ENCODE measurements at regions not wholly inside any gene's neighbourhood (a gene's known extent, or its start where the extent isn't known, plus 50 kb on each side); places are given as distances from the start of the nearest gene placed in this dataset.
A peak's percentile ranks its signal among the peaks of the same experiment; 100 is the strongest.
"Not testable (repeated sequence)": the region's sequence is repeated elsewhere in the genome, so short reads cannot be mapped to it uniquely, and the experiment has no call there.

- DNase-seq (ENCODE audit: low read depth, low spot score) = peak; percentile 45
- TF ChIP-seq CTCF (conservative IDR thresholded peaks at IDR 0.05) = peak; percentile 92
- Mint-ChIP-seq H3K36me3 (ENCODE audit: low read depth) (no peaks in the 10 kb centered on the region), H3K4me3 (no peak overlapping the region), H3K27ac (ENCODE audit: unreplicated experiment) (peak overlapping the region; percentile 71), H3K9me3 (no peaks in the 10 kb centered on the region), H3K27me3 (ENCODE audit: low read depth) (no peaks in the 10 kb centered on the region), H3K4me1 (peaks cover 9% of the 10 kb centered on the region)
Measured at GRCh38 chrX:131841496-131842437, 181.3 kb upstream of the STK26 start.

GRCh38 chrX:131843987-131844386 lies 179.1 kb upstream of the STK26 start:
- Mint-ChIP-seq H3K36me3 (ENCODE audit: low read depth) (no peaks in the 10 kb centered on the region), H3K4me1 (peaks cover 9% of the 10 kb centered on the region), H3K27ac (ENCODE audit: unreplicated experiment) (no peak overlapping the region), H3K4me3 (no peak overlapping the region), H3K9me3 (no peaks in the 10 kb centered on the region), H3K27me3 (ENCODE audit: low read depth) (no peaks in the 10 kb centered on the region)
- TF ChIP-seq CTCF (conservative IDR thresholded peaks at IDR 0.05) = no peak
- no peak for DNase-seq (ENCODE audit: low read depth, low spot score)

- Mint-ChIP-seq H3K9me3 (no peaks in the 10 kb centered on the region), H3K4me1 (peaks cover 13% of the 10 kb centered on the region)
Measured at GRCh38 chrX:131845201-131845600, 177.9 kb upstream of the STK26 start.

GRCh38 chrX:131845771-131846170 lies 177.3 kb upstream of the STK26 start:
- no peak for DNase-seq (ENCODE audit: low read depth, low spot score)
- H3K4me3 Mint-ChIP-seq = no peak overlapping the region
- peaks cover 13% of the 10 kb centered on the region for H3K4me1 Mint-ChIP-seq
- H3K9me3 Mint-ChIP-seq = no peaks in the 10 kb centered on the region
- no peaks in the 10 kb centered on the region for H3K36me3 Mint-ChIP-seq (ENCODE audit: low read depth)
- H3K27ac Mint-ChIP-seq (ENCODE audit: unreplicated experiment) = no peak overlapping the region
- TF ChIP-seq CTCF (conservative IDR thresholded peaks at IDR 0.05) = no peak
- H3K27me3 Mint-ChIP-seq (ENCODE audit: low read depth) = no peaks in the 10 kb centered on the region

More at GRCh38 chrX:131845201-131845600, 177.9 kb upstream of the STK26 start:
- no peak for DNase-seq (ENCODE audit: low read depth, low spot score)
- no peaks in the 10 kb centered on the region for H3K27me3 Mint-ChIP-seq (ENCODE audit: low read depth)
- H3K36me3 Mint-ChIP-seq (ENCODE audit: low read depth) = no peaks in the 10 kb centered on the region
- no peak overlapping the region for H3K4me3 Mint-ChIP-seq
- H3K27ac Mint-ChIP-seq (ENCODE audit: unreplicated experiment) = no peak overlapping the region
- no peak for TF ChIP-seq CTCF (conservative IDR thresholded peaks at IDR 0.05)

- H3K27ac Mint-ChIP-seq (ENCODE audit: unreplicated experiment); H3K4me1 Mint-ChIP-seq; H3K27me3 Mint-ChIP-seq (ENCODE audit: low read depth); H3K4me3 Mint-ChIP-seq; H3K36me3 Mint-ChIP-seq (ENCODE audit: low read depth); H3K9me3 Mint-ChIP-seq; DNase-seq (ENCODE audit: low read depth, low spot score): not testable (repeated sequence)
Measured at GRCh38 chrX:131850964-131851363, 172.1 kb upstream of the STK26 start.

GRCh38 chrX:131853440-131853839 lies 169.7 kb upstream of the STK26 start:
- Mint-ChIP-seq H3K9me3 (no peaks in the 10 kb centered on the region), H3K4me3 (no peak overlapping the region), H3K27me3 (ENCODE audit: low read depth) (no peaks in the 10 kb centered on the region), H3K4me1 (peaks cover 4% of the 10 kb centered on the region), H3K36me3 (ENCODE audit: low read depth) (no peaks in the 10 kb centered on the region), H3K27ac (ENCODE audit: unreplicated experiment) (no peak overlapping the region)
- no peak for TF ChIP-seq CTCF (conservative IDR thresholded peaks at IDR 0.05)
- DNase-seq (ENCODE audit: low read depth, low spot score) = no peak

Measured in neural crest cell (in vitro differentiated cells).